SK-MEL-5 (cell line): ENCODE measurements at regions not wholly inside any gene's neighbourhood (a gene's known extent, or its start where the extent isn't known, plus 50 kb on each side); places are given as distances from the start of the nearest gene placed in this dataset.
"Not testable (repeated sequence)": the region's sequence is repeated elsewhere in the genome, so short reads cannot be mapped to it uniquely, and the experiment has no call there.

Source experiments
- DNase-seq: peaks from one replicate; pipeline ENCODE4 v3.0.0-alpha.2; 2016; ENCODE audit warnings: low read depth, low spot score
- in situ Hi-C: cut with HindIII; loops from 2 replicates; pipeline ENCODE4 v1.10.0; 2016; ENCODE audit warnings: low sequenced_read_pairs, high pct_unique_total_duplicates, low pct_unique_long_range_greater_than_20kb

- DNase-seq = peak; percentile 61
- in situ Hi-C loops = loop anchor here (25.0 kb wide), 1 partner anchor 280 kb away; no protein-coding TSS in a partner anchor
Measured at GRCh38 chr6:8982668-8983067, 547.3 kb upstream of the SLC35B3 start.

- no peak for DNase-seq
- in situ Hi-C loops = no loop called here
Measured at GRCh38 chr6:8973395-8973794, 538.0 kb upstream of the SLC35B3 start.

GRCh38 chr6:8969747-8970146 lies 534.4 kb upstream of the SLC35B3 start:
- no peak for DNase-seq
- in situ Hi-C loops = no loop called here

- DNase-seq = peak; percentile 67
- in situ Hi-C loops = no loop called here
Measured at GRCh38 chr6:8958894-8959511, 523.7 kb upstream of the SLC35B3 start.

- in situ Hi-C loops = no loop called here
- no peak for DNase-seq
Measured at GRCh38 chr6:8953310-8953709, 518.0 kb upstream of the SLC35B3 start.

GRCh38 chr6:8948733-8949132 lies 513.4 kb upstream of the SLC35B3 start:
- in situ Hi-C loops = no loop called here
- DNase-seq = no peak

- no peak for DNase-seq
Measured at GRCh38 chr6:8947900-8948299, 512.6 kb upstream of the SLC35B3 start.

GRCh38 chr6:8944548-8944947 lies 509.2 kb upstream of the SLC35B3 start:
- DNase-seq = no peak
- in situ Hi-C loops = no loop called here

More at GRCh38 chr6:8947900-8948299, 512.6 kb upstream of the SLC35B3 start:
- in situ Hi-C loops = no loop called here

- in situ Hi-C loops = no loop called here
- DNase-seq = no peak
Measured at GRCh38 chr6:8943073-8943472, 507.7 kb upstream of the SLC35B3 start.

GRCh38 chr6:8941577-8941976 lies 506.2 kb upstream of the SLC35B3 start:
- in situ Hi-C loops = no loop called here

GRCh38 chr6:8940356-8940755 lies 505.0 kb upstream of the SLC35B3 start:
- in situ Hi-C loops = no loop called here
- DNase-seq = peak; percentile 52

More at GRCh38 chr6:8941577-8941976, 506.2 kb upstream of the SLC35B3 start:
- DNase-seq = no peak

- peak; percentile 53 for DNase-seq
- in situ Hi-C loops = no loop called here
Measured at GRCh38 chr6:8939615-8940014, 504.3 kb upstream of the SLC35B3 start.

- in situ Hi-C loops = no loop called here
- no peak for DNase-seq
Measured at GRCh38 chr6:8934318-8934717, 499.0 kb upstream of the SLC35B3 start.

GRCh38 chr6:8930009-8930408 lies 494.7 kb upstream of the SLC35B3 start:
- in situ Hi-C loops = no loop called here
- no peak for DNase-seq

- in situ Hi-C loops, DNase-seq: not testable (repeated sequence)
Measured at GRCh38 chr6:8920244-8920643, 484.9 kb upstream of the SLC35B3 start.

- no peak for DNase-seq
- in situ Hi-C loops = no loop called here
Measured at GRCh38 chr6:8918196-8918595, 482.9 kb upstream of the SLC35B3 start.

- no peak for DNase-seq
- in situ Hi-C loops = no loop called here
Measured at GRCh38 chr6:8914700-8915099, 479.4 kb upstream of the SLC35B3 start.

- in situ Hi-C loops = no loop called here
- DNase-seq = no peak
Measured at GRCh38 chr6:8908638-8909037, 473.3 kb upstream of the SLC35B3 start.

- in situ Hi-C loops = no loop called here
- DNase-seq = no peak
Measured at GRCh38 chr6:8906699-8907098, 471.4 kb upstream of the SLC35B3 start.

GRCh38 chr6:8905757-8906156 lies 470.4 kb upstream of the SLC35B3 start:
- no peak for DNase-seq
- in situ Hi-C loops = no loop called here
